ENCODE measurements at regions not wholly inside any gene's neighbourhood (a gene's known extent, or its start where the extent isn't known, plus 50 kb on each side); places are given as distances from the start of the nearest gene placed in this dataset.

DNA sequence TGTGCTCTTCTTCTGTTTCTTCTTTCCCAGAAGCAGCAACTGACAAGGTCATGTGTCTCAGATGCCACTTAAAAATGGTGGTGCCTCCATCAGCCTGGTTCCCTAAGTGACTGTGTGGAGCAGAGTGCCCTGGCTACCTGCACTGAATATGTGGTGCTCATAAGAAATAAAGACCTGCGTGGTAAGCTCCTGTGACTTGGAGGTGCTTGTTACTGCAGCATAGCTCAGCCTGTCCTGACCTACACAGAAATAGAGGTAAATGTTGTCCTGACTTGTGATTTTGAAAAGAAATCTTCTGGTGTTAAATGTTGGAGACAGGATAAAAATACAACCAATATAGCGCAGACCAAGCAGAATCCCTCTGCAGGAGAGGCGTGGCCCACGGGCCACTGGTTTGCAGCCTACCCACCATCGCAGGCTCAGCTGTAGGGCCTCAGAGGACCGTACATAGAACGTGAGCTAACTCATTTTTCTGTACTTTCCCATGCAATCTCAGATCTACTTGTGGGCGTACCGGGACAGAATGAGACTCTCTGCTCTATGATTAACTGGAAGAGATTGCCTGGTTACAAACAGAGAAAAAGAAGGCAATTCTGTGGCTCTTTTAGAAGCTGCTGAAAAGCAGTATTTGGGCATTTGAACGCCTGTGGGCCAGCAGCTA, 79.4 kb upstream of the UNC5A start:
- Histone ChIP-seq H3K36me3 (no peaks in the 10 kb centered on the region), H3K4me3 (no peak overlapping the region), H3K4me1 (ENCODE audit: low read depth) (no peaks in the 10 kb centered on the region), H3K9me3 (ENCODE audit: low read depth) (no peaks in the 10 kb centered on the region), H3K27me3 (no peaks in the 10 kb centered on the region), H3K27ac (no peak overlapping the region)
- TF ChIP-seq, protein P1, sequence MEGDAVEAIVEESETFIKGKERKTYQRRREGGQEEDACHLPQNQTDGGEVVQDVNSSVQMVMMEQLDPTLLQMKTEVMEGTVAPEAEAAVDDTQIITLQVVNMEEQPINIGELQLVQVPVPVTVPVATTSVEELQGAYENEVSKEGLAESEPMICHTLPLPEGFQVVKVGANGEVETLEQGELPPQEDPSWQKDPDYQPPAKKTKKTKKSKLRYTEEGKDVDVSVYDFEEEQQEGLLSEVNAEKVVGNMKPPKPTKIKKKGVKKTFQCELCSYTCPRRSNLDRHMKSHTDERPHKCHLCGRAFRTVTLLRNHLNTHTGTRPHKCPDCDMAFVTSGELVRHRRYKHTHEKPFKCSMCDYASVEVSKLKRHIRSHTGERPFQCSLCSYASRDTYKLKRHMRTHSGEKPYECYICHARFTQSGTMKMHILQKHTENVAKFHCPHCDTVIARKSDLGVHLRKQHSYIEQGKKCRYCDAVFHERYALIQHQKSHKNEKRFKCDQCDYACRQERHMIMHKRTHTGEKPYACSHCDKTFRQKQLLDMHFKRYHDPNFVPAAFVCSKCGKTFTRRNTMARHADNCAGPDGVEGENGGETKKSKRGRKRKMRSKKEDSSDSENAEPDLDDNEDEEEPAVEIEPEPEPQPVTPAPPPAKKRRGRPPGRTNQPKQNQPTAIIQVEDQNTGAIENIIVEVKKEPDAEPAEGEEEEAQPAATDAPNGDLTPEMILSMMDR (IDR thresholded peaks at IDR 0.05; ENCODE audit: low read depth, low read length) = no peak
- DNase-seq (ENCODE audit: low read depth in 1 of 2, low spot score in 1 of 2) = no peak

DNA sequence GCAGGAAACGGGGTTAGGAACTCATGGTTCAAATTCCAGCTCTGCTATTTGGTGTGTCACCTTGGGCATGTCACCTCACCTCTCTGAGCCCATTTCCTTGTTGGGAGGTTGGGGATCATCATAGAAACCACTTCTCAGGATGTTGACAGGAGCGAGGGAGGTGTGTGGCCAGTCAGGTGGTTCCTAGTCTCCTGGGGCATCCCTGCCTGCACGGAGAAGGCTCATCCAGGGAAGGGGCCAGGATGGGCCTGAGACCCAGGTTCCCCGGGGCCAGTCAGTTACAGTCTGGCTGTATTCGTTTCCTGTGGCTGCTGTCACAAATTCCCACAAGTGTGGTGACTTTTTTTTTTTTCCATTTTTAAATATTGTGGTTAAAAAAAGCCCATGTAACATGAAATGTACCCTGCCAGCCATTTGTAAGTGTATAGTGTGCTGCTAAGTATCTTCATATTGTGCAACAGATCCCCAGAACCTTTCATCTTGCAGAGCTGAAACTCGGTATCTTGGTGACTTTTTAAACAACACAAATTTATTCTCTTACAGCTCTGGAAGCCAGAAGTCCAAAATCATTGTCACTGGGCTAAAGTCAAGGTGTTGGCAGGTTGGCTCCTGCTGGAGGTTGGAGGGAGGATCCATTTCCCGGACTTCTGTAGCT, 78.7 kb upstream of the UNC5A start:
- peak in 1 of 2 donors; percentile 16 for DNase-seq (ENCODE audit: low read depth in 1 of 2, low spot score in 1 of 2)
- H3K4me3 ChIP-seq = no peak overlapping the region
- no peaks in the 10 kb centered on the region for H3K36me3 ChIP-seq
- H3K27me3 ChIP-seq = no peaks in the 10 kb centered on the region
- TF ChIP-seq, protein P1 (IDR thresholded peaks at IDR 0.05; ENCODE audit: low read depth, low read length) = no peak
- H3K4me1 ChIP-seq (ENCODE audit: low read depth) = peaks cover 1% of the 10 kb centered on the region
- no peaks in the 10 kb centered on the region for H3K9me3 ChIP-seq (ENCODE audit: low read depth)
- no peak overlapping the region for H3K27ac ChIP-seq

- no peak overlapping the region for H3K4me3 ChIP-seq
- DNase-seq (ENCODE audit: low read depth in 1 of 2, low spot score in 1 of 2) = no peak
- TF ChIP-seq, protein P1 (IDR thresholded peaks at IDR 0.05; ENCODE audit: low read depth, low read length) = no peak
- no peak overlapping the region for H3K27ac ChIP-seq
- peaks cover 8% of the 10 kb centered on the region for H3K4me1 ChIP-seq (ENCODE audit: low read depth)
- no peaks in the 10 kb centered on the region for H3K36me3 ChIP-seq
- no peaks in the 10 kb centered on the region for H3K27me3 ChIP-seq
- H3K9me3 ChIP-seq (ENCODE audit: low read depth) = no peaks in the 10 kb centered on the region
Observed at GRCh38 chr5:176732306-176732705, 78.1 kb upstream of the UNC5A start.

DNA sequence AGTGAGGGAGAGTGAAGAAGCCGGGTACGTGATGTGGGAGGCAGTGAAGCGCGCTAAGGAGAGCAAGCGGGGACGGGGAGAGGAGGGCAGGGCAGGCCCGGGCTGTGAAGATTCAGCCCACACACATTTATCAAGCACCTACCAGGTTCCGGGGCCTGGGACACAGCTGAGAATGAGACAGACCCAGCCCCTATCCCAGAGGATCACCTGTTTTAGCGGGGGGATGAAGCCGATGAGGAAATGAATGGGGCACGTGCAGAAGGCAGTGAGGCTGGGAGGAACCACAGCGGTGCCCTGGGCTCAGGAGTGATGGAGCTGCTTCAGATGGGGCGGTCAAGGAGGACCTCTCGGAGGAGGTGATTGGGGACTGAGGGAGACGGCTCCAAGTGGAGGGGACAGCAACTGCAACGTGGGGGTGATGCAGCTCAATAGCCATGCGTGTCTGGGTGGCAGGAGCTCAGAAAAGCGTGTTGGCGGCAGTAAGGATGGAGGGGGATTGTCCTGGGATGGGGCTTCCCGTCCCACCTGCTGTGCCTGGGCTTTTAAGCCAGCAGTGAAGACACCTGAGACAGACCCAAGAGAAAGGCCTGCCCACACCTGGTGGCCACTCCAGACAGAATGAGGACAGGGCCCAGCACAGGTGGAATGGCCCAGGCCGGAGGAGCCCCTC, 77.5 kb upstream of the UNC5A start:
- TF ChIP-seq, protein P1 (IDR thresholded peaks at IDR 0.05; ENCODE audit: low read depth, low read length) = no peak
- DNase-seq (ENCODE audit: low read depth in 1 of 2, low spot score in 1 of 2) = no peak
- Histone ChIP-seq H3K27me3 (no peaks in the 10 kb centered on the region), H3K36me3 (no peaks in the 10 kb centered on the region), H3K4me3 (no peak overlapping the region), H3K27ac (no peak overlapping the region), H3K4me1 (ENCODE audit: low read depth) (peaks cover 8% of the 10 kb centered on the region), H3K9me3 (ENCODE audit: low read depth) (no peaks in the 10 kb centered on the region)

- Histone ChIP-seq H3K27ac (no peak overlapping the region), H3K4me3 (no peak overlapping the region), H3K4me1 (ENCODE audit: low read depth) (peaks cover 8% of the 10 kb centered on the region), H3K36me3 (no peaks in the 10 kb centered on the region), H3K9me3 (ENCODE audit: low read depth) (no peaks in the 10 kb centered on the region), H3K27me3 (no peaks in the 10 kb centered on the region)
- TF ChIP-seq, protein P1 (IDR thresholded peaks at IDR 0.05; ENCODE audit: low read depth, low read length) = no peak
- no peak for DNase-seq (ENCODE audit: low read depth in 1 of 2, low spot score in 1 of 2)
Observed at GRCh38 chr5:176733406-176734262, 76.7 kb upstream of the UNC5A start.
